ENCODE measurements at regions not wholly inside any gene's neighbourhood (a gene's known extent, or its start where the extent isn't known, plus 50 kb on each side); places are given as distances from the start of the nearest gene placed in this dataset.

GRCh38 chr14:25477316-25478098, 427.6 kb upstream of the STXBP6 start:
- ATAC-seq (no peak), FAIRE-seq (no peak), DNase-seq (ENCODE audit: low read depth in 1 of 2, low spot score in 1 of 2) (no peak)
- H3K4me3 ChIP-seq = no peak overlapping the region
- POLR2A ChIA-PET = no interaction called here
- no peak overlapping the region for H3K27ac ChIP-seq
- peaks cover 3% of the 10 kb centered on the region; the same call in 1 of the 3 replicates for H3K9me3 ChIP-seq
- CTCF ChIA-PET = no interaction called here
- WGBS (ENCODE audit: missing lambda C conversion rate) = 2% methylated on average over 2 of the region's 2 CpGs
- no peak overlapping the region for H3K4me2 ChIP-seq
- no peaks in the 10 kb centered on the region for H3K4me1 ChIP-seq
- no peak for TF ChIP-seq EHF (CRISPR knock-in tag; IDR thresholded peaks at IDR 0.05)
- TF ChIP-seq SMC3 (IDR thresholded peaks at IDR 0.05) = no peak
- no peak for TF ChIP-seq JUN (IDR thresholded peaks at IDR 0.05)
- TF ChIP-seq GATA3 (IDR thresholded peaks at IDR 0.05; ENCODE audit: borderline replicate concordance) = no peak
- TF ChIP-seq HOXA7 (CRISPR knock-in tag; IDR thresholded peaks at IDR 0.05) = no peak
- no peak for TF ChIP-seq RARB (CRISPR knock-in tag; IDR thresholded peaks at IDR 0.05)
- TF ChIP-seq JUNB (IDR thresholded peaks at IDR 0.05) = no peak
- no peak for TF ChIP-seq HES2 (IDR thresholded peaks at IDR 0.05)
- TF ChIP-seq RFX5 (IDR thresholded peaks at IDR 0.05) = no peak
- TF ChIP-seq MAFK (IDR thresholded peaks at IDR 0.05; ENCODE audit: partially characterized antibody) = no peak
- no peak for TF ChIP-seq E2F6 (IDR thresholded peaks at IDR 0.05; ENCODE audit: borderline replicate concordance, low read depth)

GRCh38 chr14:25472700-25473099, 422.8 kb upstream of the STXBP6 start:
- WGBS (ENCODE audit: missing lambda C conversion rate) = 71% methylated on average over 1 of the region's 1 CpG
- CTCF ChIA-PET = no interaction called here
- Histone ChIP-seq H3K4me3 (no peak overlapping the region), H3K9me3 (peaks cover 3% of the 10 kb centered on the region; the same call in 1 of the 3 replicates), H3K4me2 (no peak overlapping the region), H3K4me1 (no peaks in the 10 kb centered on the region), H3K27ac (no peak overlapping the region)
- no peak for ATAC-seq
- POLR2A ChIA-PET = no interaction called here
- TF ChIP-seq SREBF2 (IDR thresholded peaks at IDR 0.05) (no peak), HOXB13 (CRISPR knock-in tag; IDR thresholded peaks at IDR 0.05; ENCODE audit: low read depth) (no peak), CBX8 (IDR thresholded peaks at IDR 0.05) (no peak), EP300 (IDR thresholded peaks at IDR 0.05) (no peak), RFX5 (IDR thresholded peaks at IDR 0.05) (no peak), CBX2 (IDR thresholded peaks at IDR 0.05; ENCODE audit: borderline replicate concordance, low read depth) (no peak), KDM5A (IDR thresholded peaks at IDR 0.05) (no peak), KDM1A (IDR thresholded peaks at IDR 0.05; ENCODE audit: low read depth) (no peak), PBX3 (IDR thresholded peaks at IDR 0.05) (no peak), ZNF302 (CRISPR knock-in tag; IDR thresholded peaks at IDR 0.05) (no peak), FOSB (CRISPR knock-in tag; IDR thresholded peaks at IDR 0.05) (no peak), HDAC2 (IDR thresholded peaks at IDR 0.05) (no peak)
- no peak for FAIRE-seq
- no peak for DNase-seq (ENCODE audit: low read depth in 1 of 2, low spot score in 1 of 2)

GRCh38 chr14:25464772-25465171, 414.8 kb upstream of the STXBP6 start:
- no peak for FAIRE-seq
- Histone ChIP-seq H3K9me3 (no peaks in the 10 kb centered on the region), H3K4me3 (no peak overlapping the region), H3K27ac (no peak overlapping the region), H3K4me2 (no peak overlapping the region), H3K4me1 (no peaks in the 10 kb centered on the region)
- no peak for TF ChIP-seq BCL3 (IDR thresholded peaks at IDR 0.05)
- no peak for TF ChIP-seq KDM5A (IDR thresholded peaks at IDR 0.05)
- TF ChIP-seq HOXA7 (CRISPR knock-in tag; IDR thresholded peaks at IDR 0.05) = no peak
- TF ChIP-seq SMC3 (IDR thresholded peaks at IDR 0.05) = no peak
- TF ChIP-seq RCOR1 (IDR thresholded peaks at IDR 0.05; ENCODE audit: low read depth, low read length) = no peak
- no peak for TF ChIP-seq HDAC2 (IDR thresholded peaks at IDR 0.05)
- no peak for TF ChIP-seq CBX2 (IDR thresholded peaks at IDR 0.05; ENCODE audit: borderline replicate concordance, low read depth)
- TF ChIP-seq TFCP2L1 (CRISPR knock-in tag; IDR thresholded peaks at IDR 0.05) = no peak
- TF ChIP-seq POLR2A (IDR thresholded peaks at IDR 0.05; ENCODE audit: low read length) = no peak
- no peak for TF ChIP-seq ATOH8 (CRISPR knock-in tag; IDR thresholded peaks at IDR 0.05; ENCODE audit: low read depth)
- no peak for TF ChIP-seq ZSCAN20 (CRISPR knock-in tag; IDR thresholded peaks at IDR 0.05)
- TF ChIP-seq TP53 (CRISPR knock-in tag; IDR thresholded peaks at IDR 0.05) = no peak
- no peak for TF ChIP-seq PHF8 (IDR thresholded peaks at IDR 0.05; ENCODE audit: borderline replicate concordance, low read depth)
- no peak for TF ChIP-seq HOXB5 (CRISPR knock-in tag; IDR thresholded peaks at IDR 0.05)
- TF ChIP-seq FOSB (CRISPR knock-in tag; IDR thresholded peaks at IDR 0.05) = no peak
- no peak for DNase-seq (ENCODE audit: low read depth in 1 of 2, low spot score in 1 of 2)
- ChIA-PET POLR2A (no interaction called here), CTCF (no interaction called here)
- no peak for ATAC-seq
